HCT116 (cell line): ENCODE measurements at regions not wholly inside any gene's neighbourhood (a gene's known extent, or its start where the extent isn't known, plus 50 kb on each side); places are given as distances from the start of the nearest gene placed in this dataset.

Source experiments
- ATAC-seq: fragments of 200-7000 bp; cut with Tn5 transposase; 2 replicates; pipeline ENCODE4 v1.9.1; 2020; ENCODE audit warnings: mild to moderate bottlenecking, moderate library complexity
- BruUV-seq: library from RNA; stranded (reverse); fragments of 400-500 nt; replicated peaks from 2 replicates; lab custom pipeline; 2021; lab: Mats Ljungman, UMichigan
- CTCF ChIA-PET: fragments of 300-600 bp; sonication (Branson Sonifier 250); formaldehyde crosslinking; loops from one replicate; lab custom pipeline; 2021; ENCODE audit warnings: antibody characterized with exemption; lab: Charles Lee
- POLR2A ChIA-PET: fragments of 300-600, 350-600 bp; sonication (Branson Sonifier 250); formaldehyde crosslinking; loops from one replicate; lab custom pipeline; 2021; ENCODE audit warnings: antibody characterized with exemption; lab: Charles Lee
- RAD21 ChIA-PET, 2 experiments: fragments of 300-600 bp; sonication (Branson Sonifier 250); formaldehyde crosslinking; loops; one replicate each; lab custom pipeline; 2023; ENCODE audit warnings: low total read pairs in 2 of 2; ENCODE audit not compliant: uncharacterized antibody in 2 of 2, unreplicated experiment in 2 of 2, low non-redundant PET in 1 of 2; lab: Charles Lee
- DNase-seq: peaks from one replicate; pipeline ENCODE4 v3.0.0-alpha.2; 2010; ENCODE audit warnings: low read depth, low spot score
- H2AFZ ChIP-seq: fragments of 200-600 bp; shearing (Covaris generic), sonication (generic); 2 replicates; pipeline ENCODE4 v1.6.1; 2017; ENCODE audit warnings: low read depth, mixed run types, mixed read lengths, antibody characterized with exemption, low read length; ENCODE audit not compliant: poor library complexity, severe bottlenecking
- H3K27ac ChIP-seq: 2 replicates; pipeline ENCODE4 v1.5.1; 2012; ENCODE audit warnings: low read depth, low read length
- H3K27me3 ChIP-seq: fragments of 200-600 bp; sonication (generic); 2 replicates; pipeline ENCODE4 v1.6.1; 2016; ENCODE audit warnings: mixed run types, low read length, mixed read lengths; ENCODE audit not compliant: insufficient read depth
- H3K36me3 ChIP-seq, 2 experiments: fragments of 200-500 bp in 1 of 2; fragments of 200-600 bp in 1 of 2; sonication (Bioruptor generic) in 1 of 2; sonication (generic) in 1 of 2; 2 replicates each; pipeline versions ENCODE4 v1.5.1 to v1.6.1; 2014 to 2016; ENCODE audit warnings: low read length in 2 of 2, inconsistent platforms in 1 of 2, mixed read lengths in 1 of 2, mixed run types in 1 of 2; ENCODE audit not compliant: insufficient read depth in 2 of 2, control insufficient read depth in 1 of 2
- H3K4me1 ChIP-seq, 2 experiments: fragments of 200-600 bp in 1 of 2; sonication (generic) in 1 of 2; 2 replicates each; pipeline versions ENCODE4 v1.5.1 to v1.6.1; 2012 to 2017; ENCODE audit warnings: low read length in 2 of 2, inconsistent platforms in 1 of 2, mild to moderate bottlenecking in 1 of 2, mixed read lengths in 1 of 2, mixed run types in 1 of 2, moderate library complexity in 1 of 2; ENCODE audit not compliant: insufficient read depth in 2 of 2, control insufficient read depth in 1 of 2
- H3K4me2 ChIP-seq: fragments of 200-600 bp; sonication (generic); 2 replicates; pipeline ENCODE4 v1.6.1; 2017; ENCODE audit warnings: mixed run types, low read length, mixed read lengths
- H3K4me3 ChIP-seq, 2 experiments: fragments of 200-600 bp in 1 of 2; sonication (generic) in 1 of 2; replicated peaks in 1 of 2; 2 replicates each; pipeline ENCODE4 v1.5.1; 2011 to 2016; ENCODE audit warnings: low read length in 2 of 2, control low read depth in 1 of 2, low read depth in 1 of 2, mild to moderate bottlenecking in 1 of 2, mixed read lengths in 1 of 2, mixed run types in 1 of 2
- H3K79me2 ChIP-seq: fragments of 200-600 bp; sonication (generic); 2 replicates; pipeline ENCODE4 v1.6.1; 2017; ENCODE audit warnings: mild to moderate bottlenecking, mixed run types, low read length, moderate library complexity, mixed read lengths; ENCODE audit not compliant: insufficient read depth
- H3K9ac ChIP-seq: fragments of 200-600 bp; sonication (generic); 2 replicates; pipeline ENCODE4 v1.6.1; 2016; ENCODE audit warnings: low read length, mixed read lengths
- H3K9me2 ChIP-seq: fragments of 200-600 bp; sonication (generic), shearing (Covaris generic); 2 replicates; pipeline ENCODE4 v1.6.1; 2017; ENCODE audit warnings: mixed run types, mild to moderate bottlenecking, moderate library complexity; ENCODE audit not compliant: insufficient read depth
- H3K9me3 ChIP-seq, 2 experiments: fragments of 200-500 bp in 1 of 2; fragments of 200-600 bp in 1 of 2; sonication (Bioruptor generic) in 1 of 2; sonication (generic) in 1 of 2; 2 replicates each; pipeline ENCODE4 v1.6.1; 2014 to 2017; ENCODE audit warnings: low read length in 2 of 2, mixed read lengths in 2 of 2, inconsistent platforms in 1 of 2, low read depth in 1 of 2, mild to moderate bottlenecking in 1 of 2, mixed run types in 1 of 2, moderate library complexity in 1 of 2; ENCODE audit not compliant: control insufficient read depth in 1 of 2, insufficient read depth in 1 of 2
- H4K20me1 ChIP-seq: fragments of 200-600 bp; sonication (generic), shearing (Covaris generic); 2 replicates; pipeline ENCODE4 v1.6.1; 2017; ENCODE audit warnings: mixed run types, mild to moderate bottlenecking, moderate library complexity; ENCODE audit not compliant: insufficient read depth
- CBX3 ChIP-seq: IDR thresholded peaks from 2 replicates; pipeline ENCODE4 v1.6.1; 2012; ENCODE audit warnings: low read depth
- ELF1 ChIP-seq: IDR thresholded peaks from 2 replicates; pipeline ENCODE4 v1.6.1; 2012; ENCODE audit warnings: low read depth, borderline replicate concordance
- EZH2 ChIP-seq: fragments of 200-600 bp; sonication (generic); IDR thresholded peaks from 2 replicates; pipeline ENCODE4 v1.6.1; 2017; ENCODE audit warnings: antibody characterized with exemption, mixed run types
- EZH2phosphoT487 ChIP-seq: fragments of 200-600 bp; IDR thresholded peaks from 2 replicates; pipeline ENCODE4 v1.6.1; 2018; ENCODE audit warnings: antibody characterized with exemption, borderline replicate concordance
- FOSL1 ChIP-seq: IDR thresholded peaks from 2 replicates; pipeline ENCODE4 v1.6.1; 2012; ENCODE audit warnings: low read depth
- JUND ChIP-seq: IDR thresholded peaks from 2 replicates; pipeline ENCODE4 v1.6.1; 2012
- POLR2A ChIP-seq: IDR thresholded peaks from 2 replicates; pipeline ENCODE4 v1.7.0; 2011; ENCODE audit warnings: borderline replicate concordance; ENCODE audit not compliant: insufficient read depth, insufficient read length; ENCODE audit errors: extremely low read depth
- RAD21 ChIP-seq: IDR thresholded peaks from 2 replicates; pipeline ENCODE4 v1.6.1; 2012; ENCODE audit warnings: low read depth, mild to moderate bottlenecking
- SIN3A ChIP-seq: IDR thresholded peaks from 2 replicates; pipeline ENCODE4 v1.6.1; 2012; ENCODE audit warnings: low read depth
- SP1 ChIP-seq: IDR thresholded peaks from 2 replicates; pipeline ENCODE4 v1.6.1; 2012; ENCODE audit warnings: low read depth
- SRF ChIP-seq: IDR thresholded peaks from 2 replicates; pipeline ENCODE4 v1.6.1; 2012; ENCODE audit warnings: low read depth
- YY1 ChIP-seq: IDR thresholded peaks from 2 replicates; pipeline ENCODE4 v1.6.1; 2011; ENCODE audit warnings: low read length, low read depth, moderate library complexity, mild to moderate bottlenecking; ENCODE audit not compliant: insufficient replicate concordance; ENCODE audit errors: extremely low read depth
- ZFX ChIP-seq: fragments of 450-650 bp; IDR thresholded peaks from 2 replicates; pipeline ENCODE4 v1.6.1; 2017
- intact Hi-C: fragments of 100-400 bp; cut with micrococcal nuclease; formaldehyde crosslinking; loops from 2 replicates; pipeline ENCODE4 v1.10.0; 2022
- TF ChIP-seq, protein P1 (sequence below): IDR thresholded peaks from 2 replicates; pipeline ENCODE4 v1.6.1; 2012
- TF ChIP-seq, protein P2 (sequence below): IDR thresholded peaks from 2 replicates; pipeline ENCODE4 v1.6.1; 2012; ENCODE audit warnings: low read depth
- TF ChIP-seq, protein P3 (sequence below): IDR thresholded peaks from 2 replicates; pipeline ENCODE4 v1.6.1; 2011; ENCODE audit warnings: mild to moderate bottlenecking, low read length, moderate library complexity; ENCODE audit not compliant: insufficient replicate concordance; ENCODE audit errors: extremely low read depth

DNA sequence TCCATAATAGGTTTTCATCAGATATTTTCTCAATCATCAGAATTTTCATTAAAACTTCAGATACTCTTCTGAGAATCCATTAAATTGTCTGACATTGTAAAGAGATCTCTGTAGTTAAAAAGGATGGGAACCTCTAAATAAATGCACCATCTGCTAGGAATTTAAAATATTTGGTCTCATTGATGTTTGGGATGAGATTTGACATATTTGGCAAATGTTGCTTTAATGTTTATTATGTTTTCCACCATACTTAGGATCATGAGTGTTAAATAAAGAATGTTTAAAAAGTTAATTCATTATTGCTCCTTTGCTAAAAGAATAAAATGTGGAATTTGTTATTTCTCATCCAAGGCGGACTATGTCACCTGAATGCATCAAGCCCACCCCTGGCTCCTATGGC is 85.5 kb upstream of the VANGL1 start:
- ChIA-PET POLR2A (no interaction called here), CTCF (no interaction called here), RAD21 (no interaction called here)
- H2AFZ ChIP-seq, result no peak overlapping the region
- no peak overlapping the region for H3K4me2 ChIP-seq
- intact Hi-C loops, result no loop called here
- no peak for TF ChIP-seq CBX3
- no peak for TF ChIP-seq POLR2A
- no peak for TF ChIP-seq JUND
- TF ChIP-seq, protein P1, sequence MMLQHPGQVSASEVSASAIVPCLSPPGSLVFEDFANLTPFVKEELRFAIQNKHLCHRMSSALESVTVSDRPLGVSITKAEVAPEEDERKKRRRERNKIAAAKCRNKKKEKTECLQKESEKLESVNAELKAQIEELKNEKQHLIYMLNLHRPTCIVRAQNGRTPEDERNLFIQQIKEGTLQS, result no peak
- TF ChIP-seq RAD21, result no peak
- TF ChIP-seq ELF1, result no peak
- TF ChIP-seq, protein P2, sequence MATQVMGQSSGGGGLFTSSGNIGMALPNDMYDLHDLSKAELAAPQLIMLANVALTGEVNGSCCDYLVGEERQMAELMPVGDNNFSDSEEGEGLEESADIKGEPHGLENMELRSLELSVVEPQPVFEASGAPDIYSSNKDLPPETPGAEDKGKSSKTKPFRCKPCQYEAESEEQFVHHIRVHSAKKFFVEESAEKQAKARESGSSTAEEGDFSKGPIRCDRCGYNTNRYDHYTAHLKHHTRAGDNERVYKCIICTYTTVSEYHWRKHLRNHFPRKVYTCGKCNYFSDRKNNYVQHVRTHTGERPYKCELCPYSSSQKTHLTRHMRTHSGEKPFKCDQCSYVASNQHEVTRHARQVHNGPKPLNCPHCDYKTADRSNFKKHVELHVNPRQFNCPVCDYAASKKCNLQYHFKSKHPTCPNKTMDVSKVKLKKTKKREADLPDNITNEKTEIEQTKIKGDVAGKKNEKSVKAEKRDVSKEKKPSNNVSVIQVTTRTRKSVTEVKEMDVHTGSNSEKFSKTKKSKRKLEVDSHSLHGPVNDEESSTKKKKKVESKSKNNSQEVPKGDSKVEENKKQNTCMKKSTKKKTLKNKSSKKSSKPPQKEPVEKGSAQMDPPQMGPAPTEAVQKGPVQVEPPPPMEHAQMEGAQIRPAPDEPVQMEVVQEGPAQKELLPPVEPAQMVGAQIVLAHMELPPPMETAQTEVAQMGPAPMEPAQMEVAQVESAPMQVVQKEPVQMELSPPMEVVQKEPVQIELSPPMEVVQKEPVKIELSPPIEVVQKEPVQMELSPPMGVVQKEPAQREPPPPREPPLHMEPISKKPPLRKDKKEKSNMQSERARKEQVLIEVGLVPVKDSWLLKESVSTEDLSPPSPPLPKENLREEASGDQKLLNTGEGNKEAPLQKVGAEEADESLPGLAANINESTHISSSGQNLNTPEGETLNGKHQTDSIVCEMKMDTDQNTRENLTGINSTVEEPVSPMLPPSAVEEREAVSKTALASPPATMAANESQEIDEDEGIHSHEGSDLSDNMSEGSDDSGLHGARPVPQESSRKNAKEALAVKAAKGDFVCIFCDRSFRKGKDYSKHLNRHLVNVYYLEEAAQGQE, result no peak
- no peak for TF ChIP-seq EZH2
- TF ChIP-seq SIN3A, result no peak
- no peak for TF ChIP-seq FOSL1
- no peak for TF ChIP-seq EZH2phosphoT487
- TF ChIP-seq, protein P3, sequence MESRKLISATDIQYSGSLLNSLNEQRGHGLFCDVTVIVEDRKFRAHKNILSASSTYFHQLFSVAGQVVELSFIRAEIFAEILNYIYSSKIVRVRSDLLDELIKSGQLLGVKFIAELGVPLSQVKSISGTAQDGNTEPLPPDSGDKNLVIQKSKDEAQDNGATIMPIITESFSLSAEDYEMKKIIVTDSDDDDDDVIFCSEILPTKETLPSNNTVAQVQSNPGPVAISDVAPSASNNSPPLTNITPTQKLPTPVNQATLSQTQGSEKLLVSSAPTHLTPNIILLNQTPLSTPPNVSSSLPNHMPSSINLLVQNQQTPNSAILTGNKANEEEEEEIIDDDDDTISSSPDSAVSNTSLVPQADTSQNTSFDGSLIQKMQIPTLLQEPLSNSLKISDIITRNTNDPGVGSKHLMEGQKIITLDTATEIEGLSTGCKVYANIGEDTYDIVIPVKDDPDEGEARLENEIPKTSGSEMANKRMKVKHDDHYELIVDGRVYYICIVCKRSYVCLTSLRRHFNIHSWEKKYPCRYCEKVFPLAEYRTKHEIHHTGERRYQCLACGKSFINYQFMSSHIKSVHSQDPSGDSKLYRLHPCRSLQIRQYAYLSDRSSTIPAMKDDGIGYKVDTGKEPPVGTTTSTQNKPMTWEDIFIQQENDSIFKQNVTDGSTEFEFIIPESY, result no peak
- TF ChIP-seq SRF, result no peak
- no peak for TF ChIP-seq ZFX
- no peak for TF ChIP-seq SP1
- TF ChIP-seq YY1, result no peak
- H3K36me3 ChIP-seq, result no peaks in the 10 kb centered on the region
- H3K79me2 ChIP-seq, result no peaks in the 10 kb centered on the region
- H3K9ac ChIP-seq, result no peak overlapping the region
- H3K4me3 ChIP-seq, result no peak overlapping the region
- no peaks in the 10 kb centered on the region for H4K20me1 ChIP-seq
- ATAC-seq (no peak), DNase-seq (no peak)
- H3K4me1 ChIP-seq, result no peaks in the 10 kb centered on the region
- H3K27me3 ChIP-seq, result no peaks in the 10 kb centered on the region
- no TSS peak for BruUV-seq
- no peaks in the 10 kb centered on the region for H3K9me2 ChIP-seq
- H3K27ac ChIP-seq, result no peak overlapping the region
- no peaks in the 10 kb centered on the region for H3K9me3 ChIP-seq
